ENCODE measurements at regions not wholly inside any gene's neighbourhood (a gene's known extent, or its start where the extent isn't known, plus 50 kb on each side); places are given as distances from the start of the nearest gene placed in this dataset.

DNA sequence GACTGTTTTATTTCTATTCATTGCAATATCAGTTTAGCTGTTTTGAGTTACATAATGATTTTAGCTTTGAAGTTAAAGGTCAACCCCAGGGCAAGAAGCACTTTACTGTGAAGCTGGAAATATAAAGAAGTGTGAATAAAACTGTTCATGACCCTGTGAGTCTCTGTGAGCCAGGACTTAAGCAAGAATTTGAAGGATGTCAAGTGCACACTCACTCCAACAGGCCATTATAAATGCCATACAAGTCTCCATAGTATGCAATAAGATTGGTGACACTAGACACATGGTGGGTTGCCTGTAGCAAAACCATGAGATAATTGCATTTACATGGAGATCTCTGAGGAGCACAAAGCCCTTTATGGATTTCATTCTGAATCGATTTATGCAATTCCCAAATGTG is 318.7 kb upstream of the ITGA1 start:
- TF ChIP-seq, protein P1, sequence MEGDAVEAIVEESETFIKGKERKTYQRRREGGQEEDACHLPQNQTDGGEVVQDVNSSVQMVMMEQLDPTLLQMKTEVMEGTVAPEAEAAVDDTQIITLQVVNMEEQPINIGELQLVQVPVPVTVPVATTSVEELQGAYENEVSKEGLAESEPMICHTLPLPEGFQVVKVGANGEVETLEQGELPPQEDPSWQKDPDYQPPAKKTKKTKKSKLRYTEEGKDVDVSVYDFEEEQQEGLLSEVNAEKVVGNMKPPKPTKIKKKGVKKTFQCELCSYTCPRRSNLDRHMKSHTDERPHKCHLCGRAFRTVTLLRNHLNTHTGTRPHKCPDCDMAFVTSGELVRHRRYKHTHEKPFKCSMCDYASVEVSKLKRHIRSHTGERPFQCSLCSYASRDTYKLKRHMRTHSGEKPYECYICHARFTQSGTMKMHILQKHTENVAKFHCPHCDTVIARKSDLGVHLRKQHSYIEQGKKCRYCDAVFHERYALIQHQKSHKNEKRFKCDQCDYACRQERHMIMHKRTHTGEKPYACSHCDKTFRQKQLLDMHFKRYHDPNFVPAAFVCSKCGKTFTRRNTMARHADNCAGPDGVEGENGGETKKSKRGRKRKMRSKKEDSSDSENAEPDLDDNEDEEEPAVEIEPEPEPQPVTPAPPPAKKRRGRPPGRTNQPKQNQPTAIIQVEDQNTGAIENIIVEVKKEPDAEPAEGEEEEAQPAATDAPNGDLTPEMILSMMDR (IDR thresholded peaks at IDR 0.05; ENCODE audit: poor library complexity), result no peak
- no peak for TF ChIP-seq EZH2phosphoT487 (IDR thresholded peaks at IDR 0.05; ENCODE audit: low read depth, severe bottlenecking, unreplicated experiment)

Data from hepatocyte (in vitro differentiated cells).